ENCODE measurements at regions not wholly inside any gene's neighbourhood (a gene's known extent, or its start where the extent isn't known, plus 50 kb on each side); places are given as distances from the start of the nearest gene placed in this dataset.

DNA sequence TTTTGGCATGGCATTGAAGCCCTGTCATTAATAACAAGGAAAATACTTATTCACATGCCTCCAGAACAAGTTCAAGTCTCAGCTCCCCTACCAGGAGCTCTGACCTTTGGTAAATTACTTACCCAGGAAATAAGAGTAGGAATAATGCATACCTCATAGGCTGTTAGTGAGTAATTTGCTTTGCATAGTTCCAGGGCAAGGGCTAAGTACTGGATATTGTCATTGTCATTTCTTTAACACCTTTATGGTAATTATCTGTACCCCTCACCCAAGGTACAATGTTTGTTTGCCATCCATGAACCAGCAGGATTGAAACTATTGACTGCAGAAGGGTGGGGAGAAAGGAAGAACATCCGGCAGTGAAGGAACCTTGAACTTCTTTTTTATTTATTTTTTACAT, 148.5 kb downstream of the SOX2 start:
- TF ChIP-seq POLR2A (IDR thresholded peaks at IDR 0.05; ENCODE audit: low read depth, low read length) = no peak
- TF ChIP-seq TAF1 (IDR thresholded peaks at IDR 0.05; ENCODE audit: borderline replicate concordance, low read depth, low read length) = no peak
- no peak for TF ChIP-seq POLR2AphosphoS5 (IDR thresholded peaks at IDR 0.05; ENCODE audit: low read depth, low read length)

GRCh38 chr3:181862502-181862901, 150.8 kb downstream of the SOX2 start:
- DNase-seq (ENCODE audit: insufficient read length) (no peak), FAIRE-seq (no peak)
- no peak for TF ChIP-seq POLR2AphosphoS5 (IDR thresholded peaks at IDR 0.05; ENCODE audit: low read depth, low read length)
- TF ChIP-seq TAF1 (IDR thresholded peaks at IDR 0.05; ENCODE audit: borderline replicate concordance, low read depth, low read length) = no peak
- no peak for TF ChIP-seq POLR2A (IDR thresholded peaks at IDR 0.05; ENCODE audit: low read depth, low read length)

More for the DNA sequence above, 148.5 kb downstream of the SOX2 start:
- no peak for DNase-seq (ENCODE audit: insufficient read length)
- no peak for FAIRE-seq

- TF ChIP-seq POLR2AphosphoS5 (IDR thresholded peaks at IDR 0.05; ENCODE audit: low read depth, low read length) (no peak), TAF1 (IDR thresholded peaks at IDR 0.05; ENCODE audit: borderline replicate concordance, low read depth, low read length) (no peak), POLR2A (IDR thresholded peaks at IDR 0.05; ENCODE audit: low read depth, low read length) (no peak)
- DNase-seq (ENCODE audit: insufficient read length) (no peak), FAIRE-seq (no peak)
Measured at GRCh38 chr3:181868576-181869082, 156.9 kb downstream of the SOX2 start.

- DNase-seq (ENCODE audit: insufficient read length) (no peak), FAIRE-seq (no peak)
- no peak for TF ChIP-seq POLR2AphosphoS5 (IDR thresholded peaks at IDR 0.05; ENCODE audit: low read depth, low read length)
- TF ChIP-seq TAF1 (IDR thresholded peaks at IDR 0.05; ENCODE audit: borderline replicate concordance, low read depth, low read length) = no peak
- no peak for TF ChIP-seq POLR2A (IDR thresholded peaks at IDR 0.05; ENCODE audit: low read depth, low read length)
Measured at GRCh38 chr3:181872887-181873286, 161.2 kb downstream of the SOX2 start.

- FAIRE-seq = no peak
- no peak for DNase-seq (ENCODE audit: insufficient read length)
- no peak for TF ChIP-seq POLR2A (IDR thresholded peaks at IDR 0.05; ENCODE audit: low read depth, low read length)
- TF ChIP-seq POLR2AphosphoS5 (IDR thresholded peaks at IDR 0.05; ENCODE audit: low read depth, low read length) = no peak
- no peak for TF ChIP-seq TAF1 (IDR thresholded peaks at IDR 0.05; ENCODE audit: borderline replicate concordance, low read depth, low read length)
Measured at GRCh38 chr3:181879926-181880325, 168.2 kb downstream of the SOX2 start.

- TF ChIP-seq POLR2A (IDR thresholded peaks at IDR 0.05; ENCODE audit: low read depth, low read length) (no peak), TAF1 (IDR thresholded peaks at IDR 0.05; ENCODE audit: borderline replicate concordance, low read depth, low read length) (no peak), POLR2AphosphoS5 (IDR thresholded peaks at IDR 0.05; ENCODE audit: low read depth, low read length) (no peak)
- DNase-seq (ENCODE audit: insufficient read length) = no peak
Measured at GRCh38 chr3:181880331-181880730, 168.6 kb downstream of the SOX2 start.

GRCh38 chr3:181881749-181882148, 170.0 kb downstream of the SOX2 start:
- DNase-seq (ENCODE audit: insufficient read length) = no peak
- FAIRE-seq = no peak
- TF ChIP-seq POLR2AphosphoS5 (IDR thresholded peaks at IDR 0.05; ENCODE audit: low read depth, low read length) = no peak
- no peak for TF ChIP-seq POLR2A (IDR thresholded peaks at IDR 0.05; ENCODE audit: low read depth, low read length)
- TF ChIP-seq TAF1 (IDR thresholded peaks at IDR 0.05; ENCODE audit: borderline replicate concordance, low read depth, low read length) = no peak

More at GRCh38 chr3:181880331-181880730, 168.6 kb downstream of the SOX2 start:
- FAIRE-seq = no peak

DNA sequence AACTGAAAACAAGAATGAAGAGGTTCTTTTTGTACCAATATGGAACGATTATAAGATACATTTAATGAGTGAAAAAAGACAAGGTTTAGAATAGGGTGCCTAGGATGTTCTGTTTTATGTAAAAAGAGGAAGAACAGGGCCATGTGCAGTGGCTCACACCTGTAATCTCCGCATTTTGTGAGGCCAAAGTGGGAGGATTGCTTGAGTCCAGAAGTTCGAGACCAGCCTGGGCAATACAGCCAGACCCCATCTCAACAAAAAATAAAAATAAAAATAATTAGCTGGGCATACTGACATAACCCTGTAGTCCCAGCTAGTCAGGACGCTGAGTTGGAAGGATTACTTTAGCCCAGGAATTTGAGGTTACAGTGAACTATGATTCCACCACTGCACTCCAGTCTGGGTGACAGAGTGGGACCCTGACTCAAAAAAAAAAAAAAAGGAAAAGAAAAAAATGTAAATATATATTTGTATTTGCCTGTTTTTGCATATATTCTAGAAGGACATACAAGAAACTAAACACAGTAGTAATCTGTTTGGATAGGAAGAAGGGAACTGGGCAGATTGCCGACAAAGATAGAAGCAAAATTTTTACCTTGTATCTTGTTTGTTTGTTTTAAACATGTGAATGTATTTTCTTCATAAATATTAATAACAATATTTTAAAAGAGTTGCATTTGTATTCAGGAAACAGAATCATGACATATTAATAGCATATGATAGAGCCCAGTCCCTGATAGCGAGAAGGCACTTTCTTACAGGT, 174.3 kb downstream of the SOX2 start:
- TF ChIP-seq TAF1 (IDR thresholded peaks at IDR 0.05; ENCODE audit: borderline replicate concordance, low read depth, low read length) = no peak
- no peak for TF ChIP-seq POLR2AphosphoS5 (IDR thresholded peaks at IDR 0.05; ENCODE audit: low read depth, low read length)
- TF ChIP-seq POLR2A (IDR thresholded peaks at IDR 0.05; ENCODE audit: low read depth, low read length) = no peak
- FAIRE-seq (no peak), DNase-seq (ENCODE audit: insufficient read length) (no peak)

GRCh38 chr3:181886676-181887075, 175.0 kb downstream of the SOX2 start:
- no peak for DNase-seq (ENCODE audit: insufficient read length)
- TF ChIP-seq POLR2AphosphoS5 (IDR thresholded peaks at IDR 0.05; ENCODE audit: low read depth, low read length) = no peak
- FAIRE-seq = no peak

DNA sequence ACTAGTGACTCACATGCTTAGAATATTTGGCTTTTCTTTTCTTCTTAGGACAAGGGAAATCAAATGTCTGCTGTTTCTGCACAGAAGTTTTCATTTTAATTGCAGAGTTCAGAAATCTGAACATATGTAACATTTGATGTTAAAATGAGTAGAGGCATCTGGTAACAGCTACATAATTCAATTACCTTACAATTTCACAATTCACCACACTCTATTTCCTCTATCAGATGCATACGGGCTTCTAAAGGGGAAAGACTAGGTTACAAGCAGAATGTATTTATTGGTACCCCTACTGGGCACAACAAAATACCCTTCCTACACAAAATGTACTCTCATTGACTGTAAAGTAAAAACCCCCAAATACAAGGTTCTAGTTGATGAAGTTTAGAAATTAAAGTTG, 176.0 kb downstream of the SOX2 start:
- TF ChIP-seq POLR2AphosphoS5 (IDR thresholded peaks at IDR 0.05; ENCODE audit: low read depth, low read length) (no peak), TAF1 (IDR thresholded peaks at IDR 0.05; ENCODE audit: borderline replicate concordance, low read depth, low read length) (no peak), POLR2A (IDR thresholded peaks at IDR 0.05; ENCODE audit: low read depth, low read length) (no peak)
- FAIRE-seq (no peak), DNase-seq (ENCODE audit: insufficient read length) (no peak)

DNA sequence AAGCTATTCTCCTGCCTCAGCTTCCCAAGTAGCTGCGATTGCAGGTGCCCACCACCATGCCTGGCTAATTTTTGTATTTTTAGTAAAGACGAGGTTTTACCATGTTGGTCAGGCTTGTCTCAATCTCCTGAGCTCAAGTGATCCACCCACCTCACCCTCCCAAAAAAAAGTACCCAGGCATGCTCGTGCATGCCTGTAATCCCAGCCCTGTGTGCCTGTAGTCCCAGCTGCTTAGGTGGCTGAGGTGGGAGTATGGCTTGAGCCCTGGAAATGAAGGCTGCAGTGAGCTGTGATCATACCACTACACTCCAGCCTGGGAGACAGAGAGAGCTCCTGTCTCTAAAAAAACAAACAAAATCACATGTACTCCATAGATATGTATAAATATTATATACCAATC, 176.5 kb downstream of the SOX2 start:
- TF ChIP-seq POLR2A (IDR thresholded peaks at IDR 0.05; ENCODE audit: low read depth, low read length) = no peak
- no peak for TF ChIP-seq TAF1 (IDR thresholded peaks at IDR 0.05; ENCODE audit: borderline replicate concordance, low read depth, low read length)
- TF ChIP-seq POLR2AphosphoS5 (IDR thresholded peaks at IDR 0.05; ENCODE audit: low read depth, low read length) = no peak
- FAIRE-seq (no peak), DNase-seq (ENCODE audit: insufficient read length) (no peak)

- FAIRE-seq (no peak), DNase-seq (ENCODE audit: insufficient read length) (no peak)
- TF ChIP-seq POLR2AphosphoS5 (IDR thresholded peaks at IDR 0.05; ENCODE audit: low read depth, low read length) (no peak), TAF1 (IDR thresholded peaks at IDR 0.05; ENCODE audit: borderline replicate concordance, low read depth, low read length) (no peak), POLR2A (IDR thresholded peaks at IDR 0.05; ENCODE audit: low read depth, low read length) (no peak)
Measured at GRCh38 chr3:181892848-181893247, 181.1 kb downstream of the SOX2 start.

Measured in GM12892 (cell line).